Hypothalamus (tissue), 51 donors: ENCODE measurements at regions not wholly inside any gene's neighbourhood (a gene's known extent, or its start where the extent isn't known, plus 50 kb on each side); places are given as distances from the start of the nearest gene placed in this dataset.

Source experiments
- DNase-seq, 51 donors: peaks; one replicate each; lab custom pipeline; 2025; lab: John Stamatoyannopoulos, UW

DNA sequence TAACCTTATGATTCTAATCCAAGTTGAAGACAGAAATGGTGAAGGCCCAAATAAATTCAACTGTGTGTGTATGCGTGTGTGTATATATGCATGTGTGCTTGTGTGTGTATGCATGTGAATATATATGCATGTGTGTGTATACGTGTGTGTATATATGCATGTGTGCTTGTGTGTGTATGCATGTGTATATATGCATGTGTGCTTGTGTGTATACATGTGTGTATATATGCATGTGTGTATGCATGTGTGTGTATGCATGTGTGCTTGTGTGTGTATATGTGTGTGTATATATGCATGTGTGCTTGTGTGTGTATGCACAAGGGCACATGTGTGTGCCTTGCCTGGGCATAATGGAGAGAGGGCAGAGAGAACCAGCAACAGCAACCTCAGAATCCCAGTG, 184.7 kb upstream of the PLPP4 start:
- DNase-seq: no peak

DNA sequence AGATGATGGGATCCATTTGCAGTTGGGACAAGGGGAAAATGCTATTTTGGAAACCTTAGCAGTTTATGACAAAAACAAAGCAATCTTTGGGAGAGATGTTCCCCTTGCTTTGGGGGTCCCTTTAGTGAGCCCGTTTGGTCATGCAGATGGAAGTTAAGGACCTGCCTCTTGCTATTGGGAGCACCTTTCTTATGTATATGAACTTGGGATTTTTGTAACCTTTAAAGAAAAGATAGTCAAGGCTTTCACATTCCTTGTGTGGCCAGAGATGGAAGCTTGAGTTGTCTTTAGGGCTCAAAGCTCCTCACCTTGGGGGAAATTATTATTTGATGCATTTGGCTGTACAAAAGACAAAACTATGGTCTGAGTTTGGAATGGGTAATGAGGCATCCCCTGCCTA, 179.0 kb upstream of the PLPP4 start:
- no peak for DNase-seq

DNA sequence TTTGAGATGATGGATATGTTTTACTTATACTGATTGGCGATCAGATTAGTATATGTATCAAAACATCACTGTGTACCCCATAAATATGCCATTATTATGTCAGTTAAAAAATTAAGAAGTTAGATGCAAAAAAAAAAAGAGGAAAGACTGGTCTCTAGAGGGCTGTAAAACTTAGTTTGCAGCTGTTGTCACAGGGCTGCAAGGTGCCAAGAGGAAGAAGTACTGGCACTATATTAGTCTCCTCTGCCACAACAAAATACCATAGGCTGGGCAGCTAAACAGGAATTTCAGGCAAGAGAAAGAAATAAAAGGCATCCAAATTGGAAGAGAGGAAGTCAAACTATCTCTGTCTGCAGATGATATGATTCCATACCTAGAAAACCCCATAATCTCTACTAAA, 177.8 kb upstream of the PLPP4 start:
- no peak for DNase-seq

DNA sequence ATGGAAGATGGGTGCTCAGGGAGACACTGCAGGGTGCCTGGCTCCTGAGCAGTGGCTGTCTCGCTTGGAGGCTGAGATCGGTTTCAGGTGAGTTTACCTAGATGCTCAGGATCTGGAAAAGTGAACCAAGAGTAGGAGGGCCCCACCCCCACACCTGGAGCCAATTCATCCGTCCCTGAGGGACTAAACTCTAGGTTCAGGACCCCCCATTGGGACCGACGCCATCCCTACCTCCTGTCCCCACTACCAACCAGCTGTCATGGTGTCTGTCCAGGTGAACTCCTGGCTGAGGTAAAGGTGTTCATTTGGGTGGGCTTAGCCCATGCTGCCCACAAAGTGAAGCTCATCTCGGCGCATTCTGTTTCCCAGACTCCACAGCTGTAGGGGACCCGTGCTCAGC, 174.6 kb upstream of the PLPP4 start:
- no peak for DNase-seq

DNA sequence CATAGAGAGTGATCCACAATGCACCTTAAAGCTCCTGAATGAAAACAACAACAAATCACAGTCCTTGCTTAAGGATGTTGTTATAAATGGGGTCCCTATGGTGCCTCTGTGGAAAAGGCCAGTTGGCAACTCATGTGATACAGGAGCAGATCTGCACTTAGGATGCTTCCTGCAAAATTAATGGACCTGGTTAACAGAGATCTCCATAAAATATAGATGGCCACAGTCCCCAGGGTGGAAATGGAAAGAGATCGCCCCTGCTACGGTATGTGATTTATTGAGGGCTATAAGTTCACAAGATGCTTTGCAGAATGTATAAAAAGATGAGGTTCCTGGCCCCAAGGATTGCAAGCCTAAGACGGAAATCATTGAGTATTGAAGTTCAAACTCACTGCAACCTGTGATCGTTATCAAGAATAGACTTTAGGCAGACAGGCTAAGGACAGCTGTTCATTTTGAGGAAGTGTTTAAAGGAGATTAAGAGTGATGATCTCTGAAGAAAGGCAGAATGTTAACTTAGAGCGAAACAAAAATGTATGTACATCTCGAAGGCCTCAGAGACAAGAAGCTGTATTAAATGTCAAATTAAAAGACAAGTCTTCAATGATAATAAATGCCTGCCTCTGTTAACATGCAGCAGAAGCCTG, 174.1 kb upstream of the PLPP4 start:
- DNase-seq: no peak

DNA sequence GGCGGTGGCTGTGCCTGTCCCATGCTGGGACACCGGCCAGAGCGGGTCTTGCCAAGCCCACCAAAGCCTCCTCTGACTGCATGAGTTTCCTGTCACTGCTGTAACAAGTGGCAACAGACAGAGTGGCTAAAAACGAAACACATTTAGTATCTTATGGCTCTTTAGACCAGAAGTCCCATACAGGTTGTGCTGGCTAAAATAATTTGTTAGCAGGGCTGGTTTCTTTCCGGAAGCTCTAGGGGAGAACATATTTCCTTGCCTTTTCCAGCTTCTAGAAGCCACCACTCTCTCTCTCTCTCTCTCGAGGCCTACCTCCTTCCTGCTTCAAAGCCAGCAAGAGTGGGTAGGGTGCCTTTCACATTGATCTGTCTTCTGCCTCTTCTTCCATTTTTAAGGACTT, 171.6 kb upstream of the PLPP4 start:
- no peak for DNase-seq

DNA sequence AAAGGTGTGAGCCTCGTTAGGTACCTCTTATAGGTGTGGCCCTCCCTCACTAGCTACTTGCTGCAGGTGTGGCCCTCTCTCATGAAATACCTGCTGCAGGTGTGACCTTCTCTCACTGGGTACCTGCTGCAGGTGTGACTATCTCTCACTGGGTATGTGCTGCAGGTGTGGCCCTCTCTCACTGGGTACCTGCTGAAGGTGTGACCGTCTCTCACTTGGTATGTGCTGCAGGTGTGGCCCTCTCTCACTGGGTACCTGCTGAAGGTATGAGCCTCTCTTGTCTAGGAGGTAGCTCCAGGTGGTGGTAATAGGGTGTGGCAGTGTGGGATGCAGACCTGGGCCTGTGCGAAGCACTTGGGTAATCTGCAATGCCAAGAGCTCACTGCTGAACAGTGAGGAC, 170.7 kb upstream of the PLPP4 start:
- no peak for DNase-seq

DNA sequence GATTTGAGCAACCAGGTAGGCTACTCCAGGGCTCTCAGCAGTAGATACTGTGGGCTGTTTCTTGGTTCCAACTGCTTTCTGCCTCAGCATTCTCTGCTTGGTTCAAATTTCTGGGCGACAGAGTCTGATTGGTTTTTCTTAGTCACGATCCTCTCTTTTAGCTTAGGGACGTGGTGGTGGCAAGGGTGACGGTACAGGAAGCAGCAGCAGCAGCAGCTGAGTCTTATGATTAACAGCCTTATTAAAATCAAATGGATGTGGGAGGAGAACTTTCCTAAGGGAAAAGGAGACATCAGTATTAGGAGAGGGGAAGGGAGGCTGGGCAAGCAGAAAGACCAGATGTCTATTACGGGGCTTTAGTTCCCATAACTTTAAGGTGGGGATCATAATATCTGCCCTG, 156.5 kb upstream of the PLPP4 start:
- no peak for DNase-seq

DNA sequence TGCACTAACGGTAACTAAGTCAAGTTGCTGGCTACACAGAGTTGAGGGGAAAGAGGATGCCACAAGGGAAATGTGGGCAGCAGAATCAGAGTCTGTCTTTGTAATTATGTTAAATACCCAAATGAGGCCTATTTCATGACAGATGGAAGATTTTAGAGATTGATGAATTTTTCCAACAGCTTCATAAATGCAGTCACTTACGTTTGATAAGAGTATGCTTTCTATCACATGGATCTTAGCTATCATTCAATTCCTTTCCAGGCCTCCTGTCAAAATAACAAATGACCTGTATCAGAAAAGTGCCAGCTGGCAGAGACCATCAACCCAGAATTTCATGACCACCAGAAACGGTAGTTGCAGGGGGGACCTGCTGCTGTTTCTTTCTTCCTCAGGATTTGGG, 148.4 kb upstream of the PLPP4 start:
- no peak for DNase-seq

DNA sequence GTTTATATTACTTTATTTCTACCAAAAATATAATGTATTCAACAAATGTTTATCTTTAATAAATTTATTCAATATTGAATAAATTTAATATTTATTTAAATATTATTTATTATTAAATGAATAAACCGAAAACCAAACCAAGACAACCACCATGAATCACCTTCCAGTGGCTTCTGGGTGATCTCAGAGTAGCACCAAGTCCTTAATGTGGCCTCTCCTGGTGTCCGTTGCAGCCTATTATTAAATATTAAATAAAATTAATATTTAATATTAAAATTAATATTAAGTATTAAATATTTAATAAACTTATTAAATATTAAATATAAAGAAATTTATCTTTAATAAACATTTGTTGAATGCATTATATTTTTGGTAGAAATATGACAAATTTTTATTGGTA, 143.3 kb upstream of the PLPP4 start:
- DNase-seq: no peak

DNA sequence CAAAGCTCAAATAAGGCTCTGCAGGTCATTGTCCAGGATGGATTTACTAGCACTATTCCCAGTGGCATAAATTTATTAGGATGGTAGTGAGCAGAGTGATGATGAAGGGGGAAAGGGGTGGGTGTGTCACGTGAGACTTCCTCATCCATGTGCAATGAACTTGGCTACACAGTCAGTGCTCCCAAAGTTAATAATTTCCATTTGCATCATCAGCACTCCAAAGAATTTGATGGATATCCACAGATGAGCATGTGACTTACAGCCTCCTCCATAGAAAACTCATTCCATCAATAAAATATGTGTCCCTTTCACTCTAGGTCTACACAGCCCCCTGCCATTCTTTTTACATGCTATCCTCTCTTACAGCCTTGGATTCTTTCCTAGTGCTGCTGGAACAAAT, 142.6 kb upstream of the PLPP4 start:
- no peak for DNase-seq

DNA sequence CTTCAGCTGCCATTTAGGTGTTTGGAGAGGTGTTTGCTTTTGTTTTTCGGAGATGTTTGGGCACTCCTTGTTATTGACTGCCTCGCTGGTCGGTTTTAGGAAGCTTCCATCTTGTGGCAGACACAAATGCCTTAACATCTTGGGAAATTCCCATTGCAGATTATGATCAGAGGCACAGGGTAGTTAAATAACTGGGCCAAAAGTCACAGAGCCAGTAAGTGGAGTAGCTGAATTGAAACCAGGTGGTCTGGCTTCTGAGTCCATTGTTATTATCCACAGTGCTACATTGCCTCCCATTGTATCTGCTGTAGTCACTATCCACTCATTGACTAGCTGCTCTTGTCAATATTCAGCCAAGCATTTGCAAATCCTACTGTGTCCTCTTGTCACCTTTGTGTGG, 138.2 kb upstream of the PLPP4 start:
- no peak for DNase-seq

DNA sequence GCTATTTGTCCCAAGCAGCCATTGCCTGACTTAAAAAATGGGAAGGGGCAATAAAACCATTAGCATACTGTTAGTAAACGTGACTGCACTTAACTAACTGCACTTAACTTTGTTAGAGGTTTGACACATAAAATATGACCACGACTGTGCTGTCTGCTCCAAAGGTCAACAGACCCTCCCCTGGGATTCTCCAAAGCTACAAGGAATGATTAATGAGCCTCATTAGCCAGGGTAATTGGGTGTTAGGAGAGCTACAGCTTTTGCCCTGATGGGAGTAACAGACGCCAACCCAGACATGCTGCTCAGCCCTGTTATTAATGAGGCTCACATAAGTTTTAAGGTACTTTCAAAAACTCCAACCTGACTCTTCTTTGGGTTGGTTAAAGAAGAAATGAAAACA, 129.4 kb upstream of the PLPP4 start:
- DNase-seq: no peak

DNA sequence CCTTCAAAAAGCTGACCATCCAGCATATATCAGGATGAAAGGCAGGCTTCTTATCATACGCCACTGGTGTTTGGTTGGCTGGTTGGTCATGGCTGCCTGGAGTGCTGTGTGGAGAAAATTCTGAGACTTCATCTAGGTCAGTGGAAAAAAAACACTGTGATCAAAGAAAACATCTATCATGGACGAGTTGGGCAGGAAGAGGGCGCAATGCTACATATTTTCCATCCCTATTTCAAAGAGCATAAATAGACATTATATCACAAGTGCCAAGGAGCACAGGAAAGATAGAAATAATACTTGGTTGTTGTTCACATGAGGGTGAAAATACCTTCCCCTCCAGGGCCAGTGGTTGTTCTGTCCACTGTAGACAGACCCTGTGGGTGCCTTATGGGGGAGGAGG, 128.4 kb upstream of the PLPP4 start:
- DNase-seq: no peak

DNA sequence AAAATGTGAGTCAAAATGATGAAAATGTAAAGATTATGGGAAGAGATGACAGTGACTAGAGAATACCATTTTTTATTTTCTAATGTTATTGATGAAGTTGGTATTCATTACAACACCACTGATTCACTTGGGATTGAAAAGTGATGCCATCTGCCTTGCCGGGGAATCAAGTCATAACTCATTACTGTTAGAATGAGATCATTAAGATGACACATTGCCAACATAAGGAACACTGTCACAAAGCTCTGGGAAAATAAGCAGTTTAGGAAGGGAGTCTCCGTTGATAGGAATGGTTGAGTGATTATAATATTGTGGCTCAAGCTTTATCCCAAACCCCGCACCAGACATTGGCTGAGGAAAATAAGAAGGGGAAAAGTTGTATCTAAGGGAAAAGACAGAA, 121.5 kb upstream of the PLPP4 start:
- DNase-seq: no peak

DNA sequence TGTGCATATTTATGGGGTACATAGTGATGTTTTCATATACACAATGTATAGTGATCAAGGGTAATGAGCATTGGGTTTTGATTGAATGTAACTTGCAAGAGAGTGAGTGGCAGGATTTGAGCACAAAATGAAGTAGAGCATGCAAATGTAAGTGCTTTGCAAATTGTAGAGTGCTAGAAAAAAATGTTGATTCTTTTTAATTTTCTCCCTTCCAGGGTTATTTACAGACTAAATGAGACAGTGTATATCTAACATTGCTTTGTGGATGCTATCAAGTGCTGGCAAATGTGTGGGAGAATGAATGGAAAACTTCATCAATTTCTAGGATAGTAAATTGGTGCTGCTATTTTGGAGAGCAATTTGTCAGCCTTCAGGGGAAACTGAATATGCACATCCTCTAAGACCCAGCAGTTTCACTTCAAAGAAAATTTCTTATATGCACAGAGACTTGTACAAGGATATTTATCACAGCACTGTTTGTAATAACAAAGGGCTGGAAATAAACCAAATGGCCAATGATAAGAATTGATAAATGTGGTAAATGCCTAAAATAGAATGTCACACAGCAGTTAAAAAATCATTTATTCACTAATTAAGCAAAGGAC, 120.6 kb upstream of the PLPP4 start:
- no peak for DNase-seq

DNA sequence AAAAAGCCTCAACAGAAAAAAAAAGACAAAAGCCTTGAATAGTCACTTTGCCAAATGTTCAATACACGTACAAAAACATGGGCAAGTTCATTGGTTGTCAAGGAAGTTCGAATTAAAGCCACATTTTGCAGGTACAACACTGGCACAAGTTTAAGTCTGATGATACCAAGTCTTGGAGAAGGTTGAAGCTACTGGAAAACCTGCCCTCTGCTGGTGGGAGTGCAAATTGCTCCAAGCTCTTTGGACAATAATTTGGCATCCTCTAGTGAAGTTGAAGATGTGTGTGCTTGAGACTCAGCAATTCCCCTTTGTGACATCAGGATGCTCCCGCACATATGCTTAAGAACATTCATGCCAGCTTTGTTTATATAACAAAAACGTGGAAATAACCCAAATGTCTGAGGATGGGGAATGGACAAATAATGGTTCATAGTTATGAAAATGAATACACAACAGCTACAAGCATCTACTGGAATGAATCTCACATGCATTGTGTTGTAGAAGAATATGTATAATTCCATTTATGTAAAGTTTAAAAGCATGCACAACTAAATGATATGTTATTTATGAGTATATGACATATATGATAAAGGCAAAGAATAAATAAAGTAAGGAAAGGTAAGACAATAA, 120.0 kb upstream of the PLPP4 start:
- DNase-seq: peak in 14 of 51 donors; percentile 2 to 22 (median 8)

DNA sequence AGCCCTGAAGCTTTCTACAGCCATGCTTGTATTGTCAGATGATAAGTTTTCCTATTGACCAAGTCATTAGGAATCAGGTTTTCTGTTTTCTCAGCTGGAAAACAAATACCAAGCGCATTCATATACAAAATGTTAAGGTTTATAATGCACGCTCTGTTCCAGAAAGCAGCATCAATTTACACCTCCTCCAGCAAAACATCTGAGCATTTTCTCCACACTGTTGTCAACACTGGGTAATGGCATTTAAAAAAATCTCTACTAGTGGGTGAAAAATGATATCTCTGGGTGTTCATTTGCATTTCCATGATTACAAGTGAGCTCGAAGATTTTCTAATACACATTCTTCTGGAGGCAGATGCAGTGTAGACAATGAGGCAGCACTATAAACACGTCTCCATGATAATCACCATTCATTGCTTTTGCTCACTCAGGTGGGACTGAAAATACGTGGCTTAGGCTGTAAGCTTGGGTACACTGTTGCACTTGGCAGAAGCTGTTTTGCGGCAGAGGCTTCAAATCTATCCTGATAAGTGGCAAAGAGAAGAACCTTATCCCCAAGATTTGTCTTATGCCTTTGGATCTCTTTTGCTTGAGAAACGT, 114.8 kb upstream of the PLPP4 start:
- no peak for DNase-seq

DNA sequence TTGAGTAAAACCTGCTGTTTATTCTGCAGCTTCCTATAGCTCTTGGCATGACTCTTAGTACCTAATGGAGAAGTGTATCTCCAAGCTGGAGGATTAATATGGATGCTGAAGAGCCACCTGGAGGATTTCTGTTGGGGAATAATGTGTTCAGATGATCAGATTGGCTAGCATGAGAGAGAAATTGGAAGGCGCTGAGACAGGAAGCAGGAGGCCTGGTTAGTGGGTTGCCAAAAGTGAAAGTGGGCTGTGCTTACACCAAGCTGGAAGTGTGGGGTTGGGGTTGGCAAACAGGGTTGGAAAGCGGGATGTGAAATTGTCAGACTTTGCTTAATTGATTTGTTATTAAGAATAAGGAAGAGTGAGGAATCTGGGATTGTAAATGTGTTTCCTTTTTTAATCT, 111.8 kb upstream of the PLPP4 start:
- DNase-seq: no peak

DNA sequence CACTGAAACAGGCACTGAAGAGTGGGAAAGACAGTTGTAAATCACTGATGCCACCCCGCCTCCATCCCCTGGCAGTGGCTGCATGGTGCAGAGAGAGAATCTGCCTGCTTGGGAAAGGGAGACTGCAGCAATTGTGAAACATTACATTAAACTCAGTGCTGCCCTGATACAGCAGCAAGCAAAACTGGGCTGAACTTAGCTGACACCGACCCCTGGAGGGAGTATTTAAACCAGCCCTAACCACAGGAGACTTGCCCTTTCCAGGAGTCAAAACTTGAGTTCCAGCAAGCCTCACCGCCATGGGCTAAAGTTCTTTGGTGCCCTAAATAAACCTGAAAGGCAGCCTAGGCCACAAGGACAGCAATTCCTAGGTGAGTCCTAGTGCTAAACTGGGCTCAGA, 109.4 kb upstream of the PLPP4 start:
- DNase-seq: no peak

DNA sequence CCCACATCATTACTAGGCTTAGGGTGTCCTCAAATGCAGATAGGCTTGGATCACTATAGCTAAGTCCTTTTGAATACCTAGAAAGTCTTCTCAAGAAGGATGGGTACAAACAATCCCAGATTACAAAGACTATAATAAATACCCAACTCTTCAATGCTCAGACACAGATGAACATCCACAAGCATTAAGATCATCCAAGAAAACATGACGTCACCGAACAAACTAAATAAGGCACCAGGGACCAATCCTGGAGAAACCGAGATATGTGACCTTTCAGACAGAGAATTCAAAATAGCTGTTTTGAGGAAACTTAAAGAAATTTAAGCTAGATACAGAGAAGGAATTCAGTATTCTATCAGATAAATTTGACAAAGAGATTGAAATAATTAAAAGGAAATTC, 108.0 kb upstream of the PLPP4 start:
- DNase-seq: no peak

DNA sequence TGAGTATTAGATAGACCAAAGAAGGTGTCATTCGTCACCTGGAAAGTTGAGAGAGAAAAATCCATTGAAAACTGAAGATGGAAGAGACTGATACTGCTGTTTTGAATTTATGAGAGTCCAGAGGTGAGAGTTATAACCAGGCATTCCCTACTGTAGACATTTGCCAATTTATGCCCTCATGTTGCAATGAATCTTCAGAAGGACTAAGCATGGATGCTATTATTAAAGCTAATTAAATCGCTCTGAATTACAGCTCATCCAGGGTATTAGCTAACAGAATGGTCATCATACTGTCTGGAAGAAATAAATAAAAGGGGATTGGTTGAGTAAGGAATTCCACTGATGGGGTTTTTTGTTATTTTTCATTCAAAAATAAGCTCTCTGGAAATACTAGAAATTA, 101.6 kb upstream of the PLPP4 start:
- DNase-seq: no peak
